ENCODE measurements at regions not wholly inside any gene's neighbourhood (a gene's known extent, or its start where the extent isn't known, plus 50 kb on each side); places are given as distances from the start of the nearest gene placed in this dataset.

GRCh38 chr2:15886231-15886630, 54.1 kb upstream of the MYCN start:
- TF ChIP-seq, protein P1, sequence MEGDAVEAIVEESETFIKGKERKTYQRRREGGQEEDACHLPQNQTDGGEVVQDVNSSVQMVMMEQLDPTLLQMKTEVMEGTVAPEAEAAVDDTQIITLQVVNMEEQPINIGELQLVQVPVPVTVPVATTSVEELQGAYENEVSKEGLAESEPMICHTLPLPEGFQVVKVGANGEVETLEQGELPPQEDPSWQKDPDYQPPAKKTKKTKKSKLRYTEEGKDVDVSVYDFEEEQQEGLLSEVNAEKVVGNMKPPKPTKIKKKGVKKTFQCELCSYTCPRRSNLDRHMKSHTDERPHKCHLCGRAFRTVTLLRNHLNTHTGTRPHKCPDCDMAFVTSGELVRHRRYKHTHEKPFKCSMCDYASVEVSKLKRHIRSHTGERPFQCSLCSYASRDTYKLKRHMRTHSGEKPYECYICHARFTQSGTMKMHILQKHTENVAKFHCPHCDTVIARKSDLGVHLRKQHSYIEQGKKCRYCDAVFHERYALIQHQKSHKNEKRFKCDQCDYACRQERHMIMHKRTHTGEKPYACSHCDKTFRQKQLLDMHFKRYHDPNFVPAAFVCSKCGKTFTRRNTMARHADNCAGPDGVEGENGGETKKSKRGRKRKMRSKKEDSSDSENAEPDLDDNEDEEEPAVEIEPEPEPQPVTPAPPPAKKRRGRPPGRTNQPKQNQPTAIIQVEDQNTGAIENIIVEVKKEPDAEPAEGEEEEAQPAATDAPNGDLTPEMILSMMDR (IDR thresholded peaks at IDR 0.05; ENCODE audit: poor library complexity, severe bottlenecking) = no peak
- no peak for TF ChIP-seq EZH2 (IDR thresholded peaks at IDR 0.05; ENCODE audit: borderline replicate concordance, insufficient read depth, low read length, poor library complexity, severe bottlenecking)
- TF ChIP-seq, protein P2, sequence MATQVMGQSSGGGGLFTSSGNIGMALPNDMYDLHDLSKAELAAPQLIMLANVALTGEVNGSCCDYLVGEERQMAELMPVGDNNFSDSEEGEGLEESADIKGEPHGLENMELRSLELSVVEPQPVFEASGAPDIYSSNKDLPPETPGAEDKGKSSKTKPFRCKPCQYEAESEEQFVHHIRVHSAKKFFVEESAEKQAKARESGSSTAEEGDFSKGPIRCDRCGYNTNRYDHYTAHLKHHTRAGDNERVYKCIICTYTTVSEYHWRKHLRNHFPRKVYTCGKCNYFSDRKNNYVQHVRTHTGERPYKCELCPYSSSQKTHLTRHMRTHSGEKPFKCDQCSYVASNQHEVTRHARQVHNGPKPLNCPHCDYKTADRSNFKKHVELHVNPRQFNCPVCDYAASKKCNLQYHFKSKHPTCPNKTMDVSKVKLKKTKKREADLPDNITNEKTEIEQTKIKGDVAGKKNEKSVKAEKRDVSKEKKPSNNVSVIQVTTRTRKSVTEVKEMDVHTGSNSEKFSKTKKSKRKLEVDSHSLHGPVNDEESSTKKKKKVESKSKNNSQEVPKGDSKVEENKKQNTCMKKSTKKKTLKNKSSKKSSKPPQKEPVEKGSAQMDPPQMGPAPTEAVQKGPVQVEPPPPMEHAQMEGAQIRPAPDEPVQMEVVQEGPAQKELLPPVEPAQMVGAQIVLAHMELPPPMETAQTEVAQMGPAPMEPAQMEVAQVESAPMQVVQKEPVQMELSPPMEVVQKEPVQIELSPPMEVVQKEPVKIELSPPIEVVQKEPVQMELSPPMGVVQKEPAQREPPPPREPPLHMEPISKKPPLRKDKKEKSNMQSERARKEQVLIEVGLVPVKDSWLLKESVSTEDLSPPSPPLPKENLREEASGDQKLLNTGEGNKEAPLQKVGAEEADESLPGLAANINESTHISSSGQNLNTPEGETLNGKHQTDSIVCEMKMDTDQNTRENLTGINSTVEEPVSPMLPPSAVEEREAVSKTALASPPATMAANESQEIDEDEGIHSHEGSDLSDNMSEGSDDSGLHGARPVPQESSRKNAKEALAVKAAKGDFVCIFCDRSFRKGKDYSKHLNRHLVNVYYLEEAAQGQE (IDR thresholded peaks at IDR 0.05; ENCODE audit: borderline replicate concordance) = no peak
- no peak for TF ChIP-seq POLR2AphosphoS5 (IDR thresholded peaks at IDR 0.05)
- TF ChIP-seq EP300 (conservative IDR thresholded peaks at IDR 0.05; ENCODE audit: poor library complexity, severe bottlenecking) = no peak
- no peak for TF ChIP-seq MXI1 (conservative IDR thresholded peaks at IDR 0.05; ENCODE audit: poor library complexity, severe bottlenecking)
- no peak for TF ChIP-seq TAF1 (IDR thresholded peaks at IDR 0.05; ENCODE audit: low read depth)
